HCT116 (cell line): ENCODE measurements at regions not wholly inside any gene's neighbourhood (a gene's known extent, or its start where the extent isn't known, plus 50 kb on each side); places are given as distances from the start of the nearest gene placed in this dataset.

Experiments used
- ATAC-seq: fragments of 200-7000 bp; cut with Tn5 transposase; 2 replicates; pipeline ENCODE4 v1.9.1; 2020; ENCODE audit warnings: mild to moderate bottlenecking, moderate library complexity
- BruUV-seq: library from RNA; stranded (reverse); fragments of 400-500 nt; replicated peaks from 2 replicates; lab custom pipeline; 2021; lab: Mats Ljungman, UMichigan
- CTCF ChIA-PET: fragments of 300-600 bp; sonication (Branson Sonifier 250); formaldehyde crosslinking; loops from one replicate; lab custom pipeline; 2021; ENCODE audit warnings: antibody characterized with exemption; lab: Charles Lee
- POLR2A ChIA-PET: fragments of 300-600, 350-600 bp; sonication (Branson Sonifier 250); formaldehyde crosslinking; loops from one replicate; lab custom pipeline; 2021; ENCODE audit warnings: antibody characterized with exemption; lab: Charles Lee
- RAD21 ChIA-PET, 2 experiments: fragments of 300-600 bp; sonication (Branson Sonifier 250); formaldehyde crosslinking; loops; one replicate each; lab custom pipeline; 2023; ENCODE audit warnings: low total read pairs in 2 of 2; ENCODE audit not compliant: uncharacterized antibody in 2 of 2, unreplicated experiment in 2 of 2, low non-redundant PET in 1 of 2; lab: Charles Lee
- DNase-seq: peaks from one replicate; pipeline ENCODE4 v3.0.0-alpha.2; 2010; ENCODE audit warnings: low read depth, low spot score
- H2AFZ ChIP-seq: fragments of 200-600 bp; shearing (Covaris generic), sonication (generic); 2 replicates; pipeline ENCODE4 v1.6.1; 2017; ENCODE audit warnings: low read depth, mixed run types, mixed read lengths, antibody characterized with exemption, low read length; ENCODE audit not compliant: poor library complexity, severe bottlenecking
- H3K27ac ChIP-seq: 2 replicates; pipeline ENCODE4 v1.5.1; 2012; ENCODE audit warnings: low read depth, low read length
- H3K27me3 ChIP-seq: fragments of 200-600 bp; sonication (generic); 2 replicates; pipeline ENCODE4 v1.6.1; 2016; ENCODE audit warnings: mixed run types, low read length, mixed read lengths; ENCODE audit not compliant: insufficient read depth
- H3K36me3 ChIP-seq, 2 experiments: fragments of 200-500 bp in 1 of 2; fragments of 200-600 bp in 1 of 2; sonication (Bioruptor generic) in 1 of 2; sonication (generic) in 1 of 2; 2 replicates each; pipeline versions ENCODE4 v1.5.1 to v1.6.1; 2014 to 2016; ENCODE audit warnings: low read length in 2 of 2, inconsistent platforms in 1 of 2, mixed read lengths in 1 of 2, mixed run types in 1 of 2; ENCODE audit not compliant: insufficient read depth in 2 of 2, control insufficient read depth in 1 of 2
- H3K4me1 ChIP-seq, 2 experiments: fragments of 200-600 bp in 1 of 2; sonication (generic) in 1 of 2; 2 replicates each; pipeline versions ENCODE4 v1.5.1 to v1.6.1; 2012 to 2017; ENCODE audit warnings: low read length in 2 of 2, inconsistent platforms in 1 of 2, mild to moderate bottlenecking in 1 of 2, mixed read lengths in 1 of 2, mixed run types in 1 of 2, moderate library complexity in 1 of 2; ENCODE audit not compliant: insufficient read depth in 2 of 2, control insufficient read depth in 1 of 2
- H3K4me2 ChIP-seq: fragments of 200-600 bp; sonication (generic); 2 replicates; pipeline ENCODE4 v1.6.1; 2017; ENCODE audit warnings: mixed run types, low read length, mixed read lengths
- H3K4me3 ChIP-seq, 2 experiments: fragments of 200-600 bp in 1 of 2; sonication (generic) in 1 of 2; replicated peaks in 1 of 2; 2 replicates each; pipeline ENCODE4 v1.5.1; 2011 to 2016; ENCODE audit warnings: low read length in 2 of 2, control low read depth in 1 of 2, low read depth in 1 of 2, mild to moderate bottlenecking in 1 of 2, mixed read lengths in 1 of 2, mixed run types in 1 of 2
- H3K79me2 ChIP-seq: fragments of 200-600 bp; sonication (generic); 2 replicates; pipeline ENCODE4 v1.6.1; 2017; ENCODE audit warnings: mild to moderate bottlenecking, mixed run types, low read length, moderate library complexity, mixed read lengths; ENCODE audit not compliant: insufficient read depth
- H3K9ac ChIP-seq: fragments of 200-600 bp; sonication (generic); 2 replicates; pipeline ENCODE4 v1.6.1; 2016; ENCODE audit warnings: low read length, mixed read lengths
- H3K9me2 ChIP-seq: fragments of 200-600 bp; sonication (generic), shearing (Covaris generic); 2 replicates; pipeline ENCODE4 v1.6.1; 2017; ENCODE audit warnings: mixed run types, mild to moderate bottlenecking, moderate library complexity; ENCODE audit not compliant: insufficient read depth
- H3K9me3 ChIP-seq, 2 experiments: fragments of 200-500 bp in 1 of 2; fragments of 200-600 bp in 1 of 2; sonication (Bioruptor generic) in 1 of 2; sonication (generic) in 1 of 2; 2 replicates each; pipeline ENCODE4 v1.6.1; 2014 to 2017; ENCODE audit warnings: low read length in 2 of 2, mixed read lengths in 2 of 2, inconsistent platforms in 1 of 2, low read depth in 1 of 2, mild to moderate bottlenecking in 1 of 2, mixed run types in 1 of 2, moderate library complexity in 1 of 2; ENCODE audit not compliant: control insufficient read depth in 1 of 2, insufficient read depth in 1 of 2
- H4K20me1 ChIP-seq: fragments of 200-600 bp; sonication (generic), shearing (Covaris generic); 2 replicates; pipeline ENCODE4 v1.6.1; 2017; ENCODE audit warnings: mixed run types, mild to moderate bottlenecking, moderate library complexity; ENCODE audit not compliant: insufficient read depth
- ATF3 ChIP-seq: IDR thresholded peaks from 2 replicates; pipeline ENCODE4 v1.6.1; 2012
- CBX3 ChIP-seq: IDR thresholded peaks from 2 replicates; pipeline ENCODE4 v1.6.1; 2012; ENCODE audit warnings: low read depth
- CEBPB ChIP-seq: IDR thresholded peaks from 2 replicates; pipeline ENCODE4 v1.6.1; 2012; ENCODE audit warnings: low read depth
- EGR1 ChIP-seq: IDR thresholded peaks from 2 replicates; pipeline ENCODE4 v1.6.1; 2012; ENCODE audit warnings: low read depth
- EZH2 ChIP-seq: fragments of 200-600 bp; sonication (generic); IDR thresholded peaks from 2 replicates; pipeline ENCODE4 v1.6.1; 2017; ENCODE audit warnings: antibody characterized with exemption, mixed run types
- EZH2phosphoT487 ChIP-seq: fragments of 200-600 bp; IDR thresholded peaks from 2 replicates; pipeline ENCODE4 v1.6.1; 2018; ENCODE audit warnings: antibody characterized with exemption, borderline replicate concordance
- FOSL1 ChIP-seq: IDR thresholded peaks from 2 replicates; pipeline ENCODE4 v1.6.1; 2012; ENCODE audit warnings: low read depth
- SIN3A ChIP-seq: IDR thresholded peaks from 2 replicates; pipeline ENCODE4 v1.6.1; 2012; ENCODE audit warnings: low read depth
- TCF7L2 ChIP-seq: IDR thresholded peaks from 2 replicates; pipeline ENCODE4 v1.7.0; 2011; ENCODE audit warnings: borderline replicate concordance, inconsistent platforms; ENCODE audit not compliant: insufficient read depth, insufficient read length; ENCODE audit errors: extremely low read depth
- YY1 ChIP-seq: IDR thresholded peaks from 2 replicates; pipeline ENCODE4 v1.6.1; 2011; ENCODE audit warnings: low read length, low read depth, moderate library complexity, mild to moderate bottlenecking; ENCODE audit not compliant: insufficient replicate concordance; ENCODE audit errors: extremely low read depth
- ZBTB33 ChIP-seq: IDR thresholded peaks from 2 replicates; pipeline ENCODE4 v1.6.1; 2011; ENCODE audit warnings: mild to moderate bottlenecking, low read length, moderate library complexity; ENCODE audit not compliant: insufficient replicate concordance; ENCODE audit errors: extremely low read depth
- ZFX ChIP-seq: fragments of 450-650 bp; IDR thresholded peaks from 2 replicates; pipeline ENCODE4 v1.6.1; 2017
- intact Hi-C: fragments of 100-400 bp; cut with micrococcal nuclease; formaldehyde crosslinking; loops from 2 replicates; pipeline ENCODE4 v1.10.0; 2022

GRCh38 chr5:4206127-4206526 lies 610.5 kb downstream of the IRX1 start:
- Histone ChIP-seq H3K9me3 (peaks cover 6 to 20% of the 10 kb centered on the region in 2 experiments; a peak in 2 of 4 replicates), H4K20me1 (no peaks in the 10 kb centered on the region), H2AFZ (no peak overlapping the region), H3K27ac (no peak overlapping the region), H3K4me3 (no peak overlapping the region), H3K27me3 (no peaks in the 10 kb centered on the region), H3K79me2 (no peaks in the 10 kb centered on the region), H3K36me3 (no peaks in the 10 kb centered on the region), H3K9me2 (no peaks in the 10 kb centered on the region), H3K9ac (no peak overlapping the region), H3K4me1 (no peaks in the 10 kb centered on the region), H3K4me2 (no peak overlapping the region)
- ChIA-PET RAD21 (no interaction called here), POLR2A (no interaction called here), CTCF (no interaction called here)
- no TSS peak for BruUV-seq
- ATAC-seq, result no peak
- DNase-seq, result no peak
- TF ChIP-seq YY1 (no peak), EGR1 (no peak), EZH2phosphoT487 (no peak), FOSL1 (no peak), CBX3 (no peak), CEBPB (no peak), ZFX (no peak), SIN3A (no peak), TCF7L2 (no peak), EZH2 (no peak), ATF3 (no peak), ZBTB33 (no peak)
- intact Hi-C loops, result no loop called here
